GM21367 (cell line): ENCODE measurements at regions not wholly inside any gene's neighbourhood (a gene's known extent, or its start where the extent isn't known, plus 50 kb on each side); places are given as distances from the start of the nearest gene placed in this dataset.

Source experiments
- ATAC-seq: cut with Tn5 transposase; IDR thresholded peaks from one replicate; pipeline ENCODE4 v1.9.1; 2021; ENCODE audit not compliant: unreplicated experiment

DNA sequence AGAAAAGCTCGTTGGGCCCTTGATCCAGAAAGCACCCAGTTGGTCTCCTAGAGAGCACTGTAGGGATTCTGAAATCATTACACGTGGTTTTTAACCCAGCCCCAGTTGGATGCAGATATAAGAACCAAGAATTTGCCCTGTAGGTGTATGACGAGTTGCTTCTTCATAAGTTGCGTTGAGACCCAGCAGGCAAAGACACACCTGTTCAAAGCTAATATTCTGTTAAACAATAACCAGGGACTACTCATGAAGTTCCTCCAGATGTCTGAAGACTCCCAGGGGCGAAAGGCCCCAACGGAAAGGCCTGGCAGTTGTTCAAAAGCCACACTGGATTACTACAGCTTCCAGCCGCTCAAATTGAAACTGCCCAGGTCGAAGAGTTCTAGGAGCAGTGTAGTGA lies 88.6 kb upstream of the HNRNPU start:
- ATAC-seq: no peak

DNA sequence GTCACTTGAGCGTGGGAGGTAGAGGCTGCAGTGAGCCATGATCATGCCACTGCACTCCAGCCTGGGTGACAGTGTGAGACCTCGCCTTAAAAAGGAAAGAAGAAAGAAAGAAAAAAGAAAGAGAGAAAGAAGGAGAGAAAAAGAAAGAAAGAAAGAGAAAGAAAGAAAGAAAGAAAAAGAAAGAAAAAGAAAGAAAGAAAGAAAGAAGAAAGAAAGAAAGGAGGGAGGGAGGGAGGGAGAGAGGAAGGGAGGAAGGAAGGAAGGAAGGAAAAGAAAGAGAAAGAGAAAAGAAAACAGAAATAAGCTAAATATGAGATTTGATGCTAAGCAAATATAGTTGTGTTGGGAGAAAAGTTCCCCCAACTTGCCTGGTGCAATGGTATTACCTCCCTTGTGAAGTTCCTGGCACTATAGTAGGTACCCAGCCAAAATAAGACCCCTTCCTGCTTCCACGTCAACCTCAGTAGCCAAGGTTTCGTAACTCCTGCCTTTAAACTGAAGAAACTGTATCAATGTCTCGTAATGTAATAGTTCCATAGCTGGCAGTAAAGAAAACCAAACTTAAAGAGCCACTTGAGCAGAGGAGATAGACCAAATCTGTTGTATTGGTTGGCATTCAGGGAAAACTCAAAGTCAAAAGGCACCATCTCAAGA lies 88.1 kb upstream of the HNRNPU start:
- ATAC-seq: no peak

DNA sequence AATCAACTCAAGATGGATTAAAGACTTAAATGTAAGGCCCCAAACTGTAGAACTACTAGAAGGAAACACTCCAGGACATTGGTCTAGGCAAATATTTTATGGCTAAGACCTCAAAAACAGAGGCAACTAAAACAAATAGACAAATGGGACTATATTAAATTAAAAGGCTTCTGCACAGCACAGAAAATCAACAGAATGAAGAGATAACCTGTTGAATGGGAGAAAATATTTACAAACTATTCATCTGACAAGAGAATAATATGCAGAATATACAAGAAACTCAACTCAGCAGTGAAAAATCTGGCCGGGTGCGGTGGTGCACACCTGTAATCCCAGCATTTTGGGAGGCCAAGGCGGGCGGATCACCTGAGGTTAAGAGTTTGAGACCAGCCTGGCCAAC lies 84.1 kb upstream of the HNRNPU start:
- ATAC-seq: no peak

DNA sequence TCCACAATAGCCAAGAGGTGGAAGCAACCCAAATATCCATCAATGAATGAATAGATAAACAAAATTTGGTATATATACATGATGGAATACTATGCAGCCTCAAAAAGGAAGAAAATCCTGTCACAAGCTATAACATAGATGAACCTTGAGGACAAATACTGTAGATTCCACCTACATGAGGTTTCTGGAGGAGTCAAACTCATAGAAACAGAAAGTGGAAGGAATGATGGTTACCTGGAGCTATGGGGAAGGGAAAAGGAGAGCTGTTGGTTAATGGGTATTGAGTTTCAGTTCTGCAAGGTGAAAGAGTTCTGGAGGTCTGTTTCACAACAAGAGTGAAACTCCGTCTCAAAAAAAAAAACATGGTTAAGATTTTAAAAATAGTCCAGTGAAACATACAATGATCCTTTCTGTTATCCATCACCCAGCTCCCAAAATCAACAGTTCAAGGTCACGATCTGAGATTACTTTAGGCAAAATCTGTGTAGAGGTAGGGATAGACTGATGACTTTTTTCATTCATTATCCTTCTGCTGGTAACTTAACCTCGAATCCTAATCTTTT lies 80.8 kb upstream of the HNRNPU start:
- peak; percentile 80 for ATAC-seq

DNA sequence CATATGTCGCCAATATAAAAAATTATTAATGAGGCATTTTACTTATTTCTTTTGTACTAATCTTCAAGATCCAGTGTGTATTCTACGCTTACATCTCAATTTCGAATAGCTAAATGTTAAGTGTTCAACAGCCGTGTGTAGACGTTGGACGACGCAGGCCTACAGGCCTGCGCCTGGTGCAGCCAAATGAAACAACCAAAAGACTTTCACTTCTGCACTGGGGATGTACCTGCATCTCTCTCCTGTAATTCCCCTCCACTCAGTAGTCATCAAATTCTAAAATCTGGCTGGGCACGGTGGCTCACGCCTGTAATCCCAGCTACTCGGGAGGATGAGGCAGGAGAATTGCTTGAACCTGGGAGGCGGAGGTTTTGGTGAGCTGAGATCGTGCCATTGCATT lies 76.8 kb upstream of the HNRNPU start:
- ATAC-seq: peak; percentile 89

DNA sequence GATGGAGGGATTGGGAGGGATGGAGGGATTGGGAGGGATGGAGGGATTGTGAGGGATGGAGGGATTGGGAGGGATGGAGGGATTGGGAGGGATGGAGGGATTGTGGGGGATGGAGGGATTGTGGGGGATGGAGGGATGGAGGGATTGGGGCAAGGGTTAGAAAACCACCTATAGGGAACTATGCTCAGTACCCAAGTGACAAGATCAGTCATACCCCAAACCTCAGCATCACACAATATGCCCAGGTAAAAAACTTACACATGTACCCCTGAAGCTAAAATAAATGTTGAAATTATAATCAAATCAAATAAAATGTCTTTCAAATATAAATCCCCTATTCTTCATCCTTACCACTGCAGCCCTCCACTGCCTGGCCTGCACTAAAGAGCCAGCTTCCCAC lies 72.8 kb upstream of the HNRNPU start:
- no peak for ATAC-seq

DNA sequence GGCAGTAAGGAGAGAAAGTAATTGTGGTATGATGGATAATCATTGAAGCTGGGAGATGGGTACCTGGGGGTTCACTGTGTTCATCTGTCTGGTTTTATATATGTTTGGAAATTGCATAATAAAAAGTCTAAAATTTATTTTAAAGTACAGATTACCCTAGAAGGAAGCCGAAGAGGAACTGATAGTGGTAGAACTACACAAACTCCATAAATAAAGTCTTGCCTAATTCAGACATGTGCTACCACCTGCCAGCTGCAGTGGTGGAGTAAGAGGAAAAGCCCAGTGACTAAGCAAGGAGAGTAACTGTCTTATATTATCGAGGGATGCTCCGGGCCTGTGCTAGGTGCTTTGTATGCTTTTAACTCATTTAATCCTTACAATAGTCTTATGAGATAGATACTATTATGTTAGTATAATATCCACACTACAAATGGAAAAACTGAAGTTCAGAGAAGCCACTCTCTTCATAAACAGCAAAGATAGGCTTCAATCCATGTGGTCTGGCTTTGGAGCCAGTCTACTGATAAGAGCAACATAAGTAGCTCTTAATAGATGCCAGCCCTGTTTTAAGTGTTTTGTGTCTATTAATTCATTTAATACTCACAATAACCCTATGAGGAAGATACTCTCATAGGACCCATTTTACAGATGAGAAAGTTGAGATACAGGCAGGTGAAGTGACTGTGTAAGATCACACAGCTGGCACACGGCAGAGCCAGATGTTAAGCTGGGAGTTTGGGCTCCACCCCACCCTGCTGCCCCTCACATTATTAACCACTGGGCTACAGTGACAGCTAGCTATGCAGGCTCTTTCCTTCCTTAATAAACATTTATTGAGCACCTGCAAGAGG lies 56.8 kb upstream of the HNRNPU start:
- peak; percentile 64 for ATAC-seq

DNA sequence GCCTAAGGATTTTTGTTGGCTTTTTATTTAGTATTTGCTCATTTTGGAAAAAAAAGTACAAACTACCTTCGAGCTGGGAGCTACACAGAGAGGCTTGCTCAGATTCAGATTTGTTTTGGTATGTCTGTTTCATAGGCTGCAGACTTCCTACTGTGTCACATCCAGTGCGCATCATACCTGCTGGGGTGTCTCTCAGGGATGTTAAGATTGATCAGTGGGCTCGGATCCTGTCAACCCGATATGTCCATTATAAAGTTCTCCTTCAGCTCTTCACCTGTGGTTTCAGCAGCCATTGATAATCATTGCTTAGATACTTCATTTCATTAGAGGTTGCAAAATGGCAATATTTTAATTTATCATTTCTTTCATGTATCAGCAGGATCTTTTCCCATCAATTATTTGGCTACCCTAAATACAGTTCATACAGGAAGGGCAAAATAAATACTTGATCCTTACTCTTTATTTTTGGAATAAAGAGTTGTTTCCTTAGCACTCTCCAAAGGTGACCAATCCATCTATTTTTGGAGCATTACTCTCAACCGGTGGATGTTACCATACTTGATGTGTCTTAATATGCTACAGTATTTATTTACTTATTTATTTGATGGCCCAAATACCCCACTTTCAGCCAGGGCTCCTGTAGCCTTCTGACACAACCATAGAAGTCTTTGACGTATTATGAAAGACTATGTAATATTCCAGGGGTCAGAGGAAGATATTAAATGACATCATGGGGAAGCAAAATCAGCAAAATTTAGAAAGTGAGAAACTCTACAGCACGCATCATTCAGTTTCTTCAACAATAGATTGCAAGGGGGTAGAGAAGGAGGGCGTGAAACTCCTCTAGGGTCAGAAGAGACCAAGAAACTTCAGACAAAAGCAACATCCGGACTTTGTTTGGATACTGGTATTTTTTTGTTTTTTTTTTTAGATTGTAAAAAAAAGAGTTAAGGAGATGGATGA lies 55.3 kb upstream of the HNRNPU start:
- no peak for ATAC-seq

DNA sequence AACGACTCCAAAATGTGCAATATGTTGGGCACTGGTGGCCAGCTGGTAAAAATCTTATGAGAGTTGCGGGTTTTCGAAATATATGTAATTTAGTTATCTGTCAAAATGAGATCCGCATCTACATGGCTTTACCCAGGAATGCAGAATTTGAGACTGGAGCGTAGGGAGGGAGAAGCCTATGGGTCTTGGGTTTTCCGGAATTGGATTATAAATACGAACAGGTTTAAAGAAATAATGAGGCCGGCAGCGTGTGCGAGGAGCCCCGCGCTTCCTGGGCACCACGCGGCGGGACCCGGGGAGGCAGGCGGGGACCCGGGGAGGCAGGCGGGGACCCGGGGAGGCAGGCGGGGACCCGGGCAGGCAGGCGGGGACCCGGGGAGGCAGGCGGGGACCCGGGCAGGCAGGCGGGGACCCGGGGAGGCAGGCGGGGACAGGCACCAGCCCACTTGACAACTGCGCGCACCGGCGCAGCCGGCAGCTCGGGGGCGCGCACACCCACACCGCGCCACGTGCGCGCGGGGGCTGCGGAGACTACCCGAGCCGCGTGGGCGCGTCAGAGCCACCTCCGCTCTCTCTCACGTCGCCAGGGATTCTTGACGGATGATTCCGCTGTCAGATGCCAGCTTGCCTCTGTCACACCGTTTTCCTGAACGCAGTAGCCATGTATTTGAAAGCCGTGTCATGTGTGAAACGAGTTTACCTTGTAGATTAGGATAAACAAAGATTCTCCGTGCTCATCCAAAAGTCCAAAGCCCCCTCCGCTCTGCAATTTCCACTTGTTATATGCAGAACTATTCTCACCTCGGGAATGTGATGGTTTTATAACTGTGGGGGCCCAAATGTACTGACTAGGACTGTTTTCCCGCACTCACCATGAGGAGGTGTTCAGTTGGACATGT lies 54.3 kb upstream of the HNRNPU start:
- peak; percentile 51 for ATAC-seq

DNA sequence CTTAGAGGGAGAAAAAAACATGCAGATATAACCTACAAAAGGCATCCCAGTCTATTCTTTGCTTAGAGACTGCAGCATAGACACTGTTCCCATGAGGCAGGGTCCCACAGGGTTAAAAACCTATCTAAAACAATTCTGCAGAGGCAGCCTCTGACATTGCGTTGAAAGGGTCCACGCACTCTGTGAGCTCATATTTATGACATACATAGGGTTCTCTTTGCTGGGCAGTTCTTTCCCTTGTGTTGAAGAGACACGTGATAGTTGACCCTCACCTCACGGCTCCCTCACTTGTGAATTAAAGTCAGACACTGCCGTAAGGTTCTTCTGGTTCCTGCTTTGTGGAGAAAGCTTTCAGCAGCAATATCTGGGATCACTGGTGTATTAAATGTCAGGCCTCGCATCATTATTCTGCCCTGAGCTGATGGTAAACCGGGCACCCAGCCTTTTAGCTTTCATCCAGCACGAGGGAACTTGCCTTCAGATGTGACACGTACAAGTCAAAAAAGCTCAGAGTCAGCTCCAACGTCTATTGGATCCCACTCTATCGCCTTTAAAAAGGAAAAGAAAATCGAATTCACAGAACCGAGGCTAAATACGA lies 52.8 kb upstream of the HNRNPU start:
- ATAC-seq: no peak

DNA sequence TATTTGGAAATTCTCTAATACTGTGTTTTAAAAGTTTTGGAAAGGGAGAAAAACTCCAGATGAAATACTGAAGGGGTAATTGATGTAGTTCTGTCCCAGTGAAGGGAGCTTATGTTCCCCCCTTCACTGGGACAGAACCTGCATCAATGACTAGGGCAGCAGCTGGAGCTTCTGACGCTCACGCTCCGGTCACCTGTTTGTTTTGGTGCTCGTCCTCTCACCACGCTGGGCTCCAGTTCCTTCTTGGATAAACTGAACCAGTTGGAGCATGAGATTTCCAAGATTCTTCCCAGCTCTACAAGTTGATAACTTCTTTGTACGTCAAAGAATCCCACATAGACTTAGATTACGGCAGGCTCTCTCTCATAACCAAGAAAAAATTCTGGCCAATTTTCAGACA lies 51.4 kb upstream of the HNRNPU start:
- ATAC-seq: no peak

DNA sequence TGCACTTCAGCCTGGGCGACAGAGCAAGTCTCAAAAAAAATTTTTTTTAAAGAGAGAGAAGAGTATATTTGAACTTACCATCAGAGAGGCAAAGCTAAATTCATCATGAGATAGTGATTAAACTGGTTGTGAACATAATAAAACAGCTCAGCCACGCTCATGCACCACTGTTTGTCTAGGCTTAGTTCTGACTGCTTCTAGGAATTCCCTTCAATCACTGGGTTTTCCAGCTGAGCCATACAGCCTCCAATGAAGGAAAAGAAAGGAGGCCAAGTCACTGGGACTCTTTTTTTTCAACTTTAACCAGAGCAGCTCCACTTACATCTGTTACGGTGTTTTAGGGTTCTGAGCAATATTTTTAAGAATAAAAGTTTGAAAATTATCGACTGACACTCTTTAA lies 50.4 kb upstream of the HNRNPU start:
- no peak for ATAC-seq
